ENCODE measurements at regions not wholly inside any gene's neighbourhood (a gene's known extent, or its start where the extent isn't known, plus 50 kb on each side); places are given as distances from the start of the nearest gene placed in this dataset.

- no peak for DNase-seq (ENCODE audit: low read depth)
Measured at GRCh38 chr5:145708169-145708568, 127.0 kb downstream of the PRELID2 start.

- DNase-seq (ENCODE audit: low read depth): no peak
Measured at GRCh38 chr5:145704724-145705123, 130.4 kb downstream of the PRELID2 start.

DNA sequence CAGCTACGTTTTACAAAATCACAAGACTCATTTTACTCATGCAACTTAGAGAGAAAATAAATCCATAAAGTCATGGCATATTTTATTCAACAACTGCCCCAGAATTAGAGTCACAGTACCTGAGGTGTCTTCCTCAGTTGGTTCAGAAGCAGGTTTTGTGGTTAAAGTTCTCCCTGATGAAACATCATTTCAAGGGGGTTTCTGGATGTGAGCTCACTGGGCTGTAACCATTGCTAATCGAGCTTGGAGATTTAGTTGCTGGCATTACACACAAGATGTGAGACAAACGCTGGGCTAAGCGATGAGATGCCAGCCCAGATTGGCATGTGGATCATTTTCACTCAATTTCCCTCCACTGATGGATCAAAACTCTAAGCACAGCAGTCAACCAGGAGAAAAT, 131.3 kb downstream of the PRELID2 start:
- DNase-seq (ENCODE audit: low read depth): no peak

DNA sequence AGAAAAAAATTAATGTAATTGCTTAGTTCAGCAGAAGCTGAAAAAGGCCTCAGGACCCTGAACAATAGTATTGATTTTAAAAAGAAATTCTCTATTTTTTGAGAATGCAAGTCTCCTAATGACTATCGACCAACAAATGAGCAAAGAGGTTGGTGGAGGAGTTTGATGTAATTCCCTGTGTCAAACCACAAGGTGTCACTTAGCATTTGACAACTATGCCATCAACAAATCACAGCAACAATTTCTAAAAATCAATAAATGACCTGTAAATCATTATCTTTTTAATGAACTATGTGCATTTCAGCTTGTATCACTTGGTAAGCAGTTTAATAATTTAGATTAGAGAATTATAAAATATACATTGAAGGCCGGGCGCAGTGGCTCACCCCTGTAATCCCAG, 133.7 kb downstream of the PRELID2 start:
- no peak for DNase-seq (ENCODE audit: low read depth)

DNA sequence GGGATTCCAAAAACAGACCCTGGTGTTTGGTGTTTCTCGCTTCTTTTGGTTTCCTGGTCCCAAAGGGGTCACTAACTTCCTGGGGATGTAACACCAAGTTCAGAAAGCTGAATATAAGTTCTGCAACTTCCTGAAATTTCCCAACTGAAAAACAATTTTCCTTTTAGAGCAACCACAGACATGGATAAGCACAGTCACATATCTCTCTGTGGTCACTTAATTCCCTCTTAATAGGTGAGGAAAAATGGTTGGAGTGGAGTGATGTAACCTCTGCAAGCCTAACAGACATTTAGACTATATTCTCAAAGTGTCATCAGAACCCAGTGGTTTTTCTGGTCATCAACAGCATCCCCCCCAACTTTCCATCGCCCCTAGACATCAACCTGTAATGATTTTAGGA, 135.3 kb downstream of the PRELID2 start:
- no peak for DNase-seq (ENCODE audit: low read depth)

- DNase-seq (ENCODE audit: low read depth): peak; percentile 47
Measured at GRCh38 chr5:145697251-145697990, 137.7 kb downstream of the PRELID2 start.

DNA sequence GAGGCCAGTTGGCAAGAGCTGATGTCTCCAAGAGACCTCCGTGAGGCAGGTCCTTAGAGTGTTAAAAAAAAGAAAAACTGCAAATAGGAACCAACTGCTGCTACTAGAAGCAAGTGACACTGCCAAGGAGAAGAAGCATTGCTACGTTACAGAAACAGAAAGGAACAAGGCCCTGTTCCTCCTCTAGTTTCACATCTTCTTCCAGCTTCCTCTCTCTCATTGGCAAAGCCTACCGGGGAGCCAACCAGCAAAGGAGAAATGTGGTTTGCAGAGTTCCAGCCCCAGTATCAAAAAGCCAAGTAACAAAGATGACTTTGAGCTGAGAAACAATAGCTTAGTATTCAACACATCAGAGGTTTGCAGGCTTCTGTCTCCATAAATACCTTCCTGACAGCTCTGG, 145.9 kb downstream of the PRELID2 start:
- DNase-seq (ENCODE audit: low read depth): no peak

- DNase-seq (ENCODE audit: low read depth): no peak
Measured at GRCh38 chr5:145687943-145688342, 147.2 kb downstream of the PRELID2 start.

DNA sequence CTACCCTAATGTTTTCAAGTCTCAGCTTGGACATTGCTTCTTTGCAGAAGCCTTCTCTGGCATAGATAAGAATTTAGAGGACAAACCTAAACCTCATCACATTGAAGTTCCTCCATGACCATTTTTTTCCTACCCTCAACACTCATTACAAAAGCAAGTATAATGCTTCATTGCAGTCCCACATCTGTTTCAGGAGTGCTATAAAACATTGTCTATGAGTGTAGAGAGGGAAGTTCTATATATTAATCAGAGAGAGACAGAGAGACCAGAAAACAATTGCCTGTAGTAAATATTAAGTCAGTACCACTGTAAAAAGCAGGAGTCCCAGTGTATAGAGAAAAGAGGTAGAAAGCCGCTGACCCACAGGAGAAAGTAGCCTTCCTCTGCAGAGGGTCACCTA, 149.7 kb downstream of the PRELID2 start:
- no peak for DNase-seq (ENCODE audit: low read depth)

- no peak for DNase-seq (ENCODE audit: low read depth)
Measured at GRCh38 chr5:145683431-145683830, 151.7 kb downstream of the PRELID2 start.

GRCh38 chr5:145682197-145682899, 152.8 kb downstream of the PRELID2 start:
- DNase-seq (ENCODE audit: low read depth): no peak

GRCh38 chr5:145681686-145682085, 153.5 kb downstream of the PRELID2 start:
- peak; percentile 66 for DNase-seq (ENCODE audit: low read depth)

DNA sequence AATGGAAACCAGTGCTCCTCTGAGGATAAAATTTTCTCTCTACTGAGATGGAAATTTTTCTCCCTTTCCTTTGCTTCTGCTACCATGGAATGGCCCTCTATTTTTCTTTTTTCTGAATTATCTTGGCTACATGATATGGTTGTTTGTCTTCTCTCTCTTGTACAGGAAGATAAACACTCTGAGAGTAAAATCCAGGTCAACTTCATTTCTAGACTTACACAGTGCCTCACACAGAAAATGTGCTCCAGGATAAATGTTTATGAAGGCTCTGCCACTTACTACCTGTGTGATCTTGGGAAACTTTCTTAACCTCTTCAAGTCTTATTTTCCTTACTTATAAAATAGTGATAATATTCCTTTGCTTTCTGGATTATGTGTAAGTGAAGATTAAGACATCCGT, 153.9 kb downstream of the PRELID2 start:
- DNase-seq (ENCODE audit: low read depth): no peak

- DNase-seq (ENCODE audit: low read depth): no peak
Measured at GRCh38 chr5:145680767-145681166, 154.4 kb downstream of the PRELID2 start.

GRCh38 chr5:145680169-145680568, 155.0 kb downstream of the PRELID2 start:
- DNase-seq (ENCODE audit: low read depth): no peak

DNA sequence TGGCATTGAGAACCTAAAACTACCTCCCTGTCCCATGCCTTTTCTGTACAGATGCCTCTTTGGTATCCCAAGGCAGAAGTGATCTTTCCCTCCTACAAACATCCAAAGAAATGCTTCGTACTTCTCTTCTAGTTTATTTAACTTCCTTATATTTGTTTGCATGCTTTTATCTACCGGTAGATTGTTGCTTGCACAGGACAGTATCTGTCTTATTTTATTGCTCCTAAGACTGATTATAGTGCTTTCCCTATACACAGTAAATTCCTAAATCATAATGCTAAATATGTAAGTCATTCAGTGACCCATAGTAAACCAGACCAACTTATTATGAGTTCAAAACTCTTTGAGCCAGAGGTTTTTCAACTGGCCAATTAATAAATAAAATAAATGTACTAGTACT, 156.9 kb downstream of the PRELID2 start:
- no peak for DNase-seq (ENCODE audit: low read depth)

DNA sequence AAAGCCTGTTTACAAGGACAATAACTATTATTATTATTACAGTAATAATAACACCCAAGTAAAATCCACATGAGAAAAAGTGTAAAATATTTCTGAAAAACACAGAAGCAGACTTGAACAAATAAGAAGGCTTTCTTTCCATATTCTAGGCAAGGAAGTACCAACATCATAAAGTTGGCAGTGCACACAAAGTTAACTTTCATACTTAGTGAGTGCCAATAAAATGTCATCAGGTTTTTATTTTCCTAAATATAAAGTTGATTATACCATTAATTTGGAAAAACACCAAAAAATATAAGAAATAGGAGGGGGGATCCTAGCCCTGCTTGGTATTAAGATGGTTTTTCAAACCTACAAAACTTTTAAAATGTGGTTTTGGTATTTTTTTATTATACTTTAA, 161.4 kb downstream of the PRELID2 start:
- no peak for DNase-seq (ENCODE audit: low read depth)

- DNase-seq (ENCODE audit: low read depth): no peak
Measured at GRCh38 chr5:145668714-145669113, 166.4 kb downstream of the PRELID2 start.

- DNase-seq (ENCODE audit: low read depth): no peak
Measured at GRCh38 chr5:145667742-145668141, 167.4 kb downstream of the PRELID2 start.

DNA sequence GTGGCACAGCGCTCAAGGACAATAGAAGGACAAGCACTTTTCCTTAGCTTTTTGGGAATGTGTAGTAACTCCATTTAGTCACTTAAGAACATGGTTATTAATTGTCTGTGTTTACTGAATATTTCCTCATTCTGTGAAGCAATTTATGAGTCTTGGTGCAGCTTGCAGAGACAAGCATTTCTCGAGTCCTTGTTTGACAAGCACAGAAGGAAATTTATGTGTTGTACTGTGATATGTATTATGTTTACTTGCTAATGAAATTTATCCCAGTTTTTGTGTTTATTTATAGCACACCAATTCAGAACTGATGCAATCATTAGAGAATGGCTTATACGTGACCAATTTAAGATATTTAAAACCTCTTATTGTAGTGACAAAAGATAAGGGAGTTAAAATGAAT, 168.6 kb downstream of the PRELID2 start:
- DNase-seq (ENCODE audit: low read depth): no peak

DNA sequence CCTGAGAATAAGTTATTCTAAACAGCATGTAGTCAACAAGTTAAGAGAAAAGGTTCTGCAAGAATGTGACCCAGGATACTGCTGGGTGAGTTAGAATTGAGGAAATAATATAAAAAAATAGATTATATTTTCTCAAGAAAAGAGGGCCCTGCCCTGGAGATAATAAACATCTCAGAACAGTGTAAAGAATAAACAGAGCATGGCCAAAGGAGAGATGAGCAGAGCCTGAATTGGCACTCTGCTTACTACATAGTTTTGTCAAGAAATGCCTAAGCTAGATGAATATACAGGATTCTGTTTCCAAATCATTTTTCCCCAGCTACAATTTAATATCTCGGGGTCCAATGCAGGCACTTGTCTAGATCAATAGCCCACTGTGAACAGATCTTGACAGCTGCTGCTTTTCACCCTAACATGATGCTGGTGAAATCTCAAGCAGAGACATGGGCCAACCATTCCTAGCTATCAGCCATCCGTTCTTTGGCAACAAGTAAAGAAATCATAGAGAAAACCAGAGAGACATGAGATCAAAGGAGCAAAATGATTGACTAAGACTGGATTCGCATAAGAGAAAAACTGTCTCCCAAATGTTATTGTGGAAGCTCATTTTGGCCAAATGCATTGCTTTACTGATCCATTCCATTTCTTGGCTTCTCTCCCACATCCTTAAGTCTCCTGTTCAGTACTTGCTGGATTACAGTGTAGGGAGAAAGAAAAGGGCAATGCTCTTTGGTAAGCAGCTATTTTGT, 173.2 kb downstream of the PRELID2 start:
- no peak for DNase-seq (ENCODE audit: low read depth)

DNA sequence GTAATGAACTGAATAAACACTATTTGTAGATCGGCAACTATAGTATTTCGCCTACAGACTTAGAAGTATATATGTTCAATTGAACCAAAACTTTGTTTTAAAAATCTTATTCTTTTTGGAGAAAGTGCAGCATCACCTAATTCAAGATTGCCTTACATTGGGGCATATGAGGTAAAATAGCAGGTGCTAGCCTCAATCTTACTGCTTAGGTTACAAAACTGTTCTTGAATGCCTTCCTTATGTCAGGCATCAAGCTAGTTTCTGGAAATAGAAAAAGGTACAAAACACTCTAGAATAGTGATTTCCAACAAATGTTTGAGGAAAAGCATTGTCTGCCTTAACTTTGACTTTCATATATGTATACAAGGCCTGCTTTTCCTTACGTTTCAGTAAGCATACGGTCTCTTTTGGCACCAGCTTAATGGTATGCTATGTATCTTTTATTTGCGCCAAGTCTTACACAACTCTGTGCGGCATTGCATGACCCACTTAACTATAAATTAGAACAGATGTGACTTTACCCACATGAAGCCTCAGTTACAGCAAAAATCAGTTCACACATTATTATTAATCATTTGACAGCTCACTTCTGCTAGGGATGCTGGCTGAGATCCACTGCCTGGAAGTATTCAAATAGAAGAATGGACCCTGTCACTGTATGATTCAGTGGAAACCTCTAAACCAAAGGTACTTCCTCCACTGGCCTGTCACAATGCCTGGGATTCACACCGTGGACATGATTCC, 174.1 kb downstream of the PRELID2 start:
- DNase-seq (ENCODE audit: low read depth): no peak

Data from M059J (cell line).